ENCODE measurements at regions not wholly inside any gene's neighbourhood (a gene's known extent, or its start where the extent isn't known, plus 50 kb on each side); places are given as distances from the start of the nearest gene placed in this dataset.

GRCh38 chr1:98045767-98046641, 125.2 kb upstream of the DPYD start:
- no peak for TF ChIP-seq RAD51 (IDR thresholded peaks at IDR 0.05)
- TF ChIP-seq CREB1 (IDR thresholded peaks at IDR 0.05; ENCODE audit: low read depth) = no peak
- TF ChIP-seq, protein P1, sequence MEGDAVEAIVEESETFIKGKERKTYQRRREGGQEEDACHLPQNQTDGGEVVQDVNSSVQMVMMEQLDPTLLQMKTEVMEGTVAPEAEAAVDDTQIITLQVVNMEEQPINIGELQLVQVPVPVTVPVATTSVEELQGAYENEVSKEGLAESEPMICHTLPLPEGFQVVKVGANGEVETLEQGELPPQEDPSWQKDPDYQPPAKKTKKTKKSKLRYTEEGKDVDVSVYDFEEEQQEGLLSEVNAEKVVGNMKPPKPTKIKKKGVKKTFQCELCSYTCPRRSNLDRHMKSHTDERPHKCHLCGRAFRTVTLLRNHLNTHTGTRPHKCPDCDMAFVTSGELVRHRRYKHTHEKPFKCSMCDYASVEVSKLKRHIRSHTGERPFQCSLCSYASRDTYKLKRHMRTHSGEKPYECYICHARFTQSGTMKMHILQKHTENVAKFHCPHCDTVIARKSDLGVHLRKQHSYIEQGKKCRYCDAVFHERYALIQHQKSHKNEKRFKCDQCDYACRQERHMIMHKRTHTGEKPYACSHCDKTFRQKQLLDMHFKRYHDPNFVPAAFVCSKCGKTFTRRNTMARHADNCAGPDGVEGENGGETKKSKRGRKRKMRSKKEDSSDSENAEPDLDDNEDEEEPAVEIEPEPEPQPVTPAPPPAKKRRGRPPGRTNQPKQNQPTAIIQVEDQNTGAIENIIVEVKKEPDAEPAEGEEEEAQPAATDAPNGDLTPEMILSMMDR (IDR thresholded peaks at IDR 0.05 in 2 of 3, conservative IDR thresholded peaks at IDR 0.05 in 1 of 3; ENCODE audit: control insufficient read depth in 2 of 3, extremely low read depth in 1 of 3, insufficient read depth in 1 of 3, low read depth in 3 of 3, low read length in 3 of 3) = no peak
- no peak for TF ChIP-seq SUZ12 (IDR thresholded peaks at IDR 0.05; ENCODE audit: unreplicated experiment)
- no peak for TF ChIP-seq TAF1 (IDR thresholded peaks at IDR 0.05; ENCODE audit: borderline replicate concordance, low read depth, low read length)
- TF ChIP-seq YY1 (IDR thresholded peaks at IDR 0.05; ENCODE audit: low read depth, low read length) = no peak
- TF ChIP-seq WRNIP1 (IDR thresholded peaks at IDR 0.05; ENCODE audit: borderline replicate concordance, low read depth, low read length) = no peak
- no peak for TF ChIP-seq BCL3 (IDR thresholded peaks at IDR 0.05; ENCODE audit: borderline replicate concordance, insufficient read depth, low read depth, low read length, poor library complexity, severe bottlenecking)
- no peak for TF ChIP-seq CREM (IDR thresholded peaks at IDR 0.05; ENCODE audit: low read depth)
- TF ChIP-seq MTA3 (IDR thresholded peaks at IDR 0.05; ENCODE audit: borderline replicate concordance, low read length) = no peak
- no peak for TF ChIP-seq USF2 (IDR thresholded peaks at IDR 0.05; ENCODE audit: borderline replicate concordance, low read depth, low read length)
- TF ChIP-seq FOXM1 (IDR thresholded peaks at IDR 0.05; ENCODE audit: low read depth, low read length) = no peak

Data from GM12878 (cell line).